ENCODE measurements at regions not wholly inside any gene's neighbourhood (a gene's known extent, or its start where the extent isn't known, plus 50 kb on each side); places are given as distances from the start of the nearest gene placed in this dataset.

- H3K4me3 ChIP-seq (replicated peaks; ENCODE audit: low read depth, low read length) = no peak overlapping the region
- no peak for DNase-seq (ENCODE audit: low read depth)
- TF ChIP-seq CTCF (IDR thresholded peaks at IDR 0.05; ENCODE audit: low read length, missing control alignments) = no peak
These were observed 140.0 kb upstream of the KLHL25 start for GRCh38 chr15:85934691-85935090.

DNA sequence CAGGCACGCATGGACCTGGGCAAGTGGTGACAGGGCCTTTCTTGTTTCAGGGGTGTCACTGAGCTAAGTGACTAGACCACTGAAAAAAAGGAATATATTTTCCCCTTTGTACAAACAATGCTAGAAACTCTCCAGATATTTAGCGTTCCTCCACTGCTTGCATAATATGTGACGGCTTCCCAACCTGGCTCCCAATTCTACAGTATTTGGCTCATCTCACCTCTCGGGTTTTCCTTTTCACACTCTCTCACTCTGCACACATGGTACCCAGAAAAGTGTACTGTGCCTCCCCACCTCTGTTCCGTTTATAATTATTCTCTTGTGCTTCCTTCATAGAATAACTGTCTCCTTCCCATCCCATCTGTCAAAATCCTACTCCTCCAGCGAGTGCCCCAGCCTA, 140.5 kb upstream of the KLHL25 start:
- DNase-seq (ENCODE audit: low read depth) = no peak
- no peak for TF ChIP-seq CTCF (IDR thresholded peaks at IDR 0.05; ENCODE audit: low read length, missing control alignments)
- no peak overlapping the region for H3K4me3 ChIP-seq (replicated peaks; ENCODE audit: low read depth, low read length)

DNA sequence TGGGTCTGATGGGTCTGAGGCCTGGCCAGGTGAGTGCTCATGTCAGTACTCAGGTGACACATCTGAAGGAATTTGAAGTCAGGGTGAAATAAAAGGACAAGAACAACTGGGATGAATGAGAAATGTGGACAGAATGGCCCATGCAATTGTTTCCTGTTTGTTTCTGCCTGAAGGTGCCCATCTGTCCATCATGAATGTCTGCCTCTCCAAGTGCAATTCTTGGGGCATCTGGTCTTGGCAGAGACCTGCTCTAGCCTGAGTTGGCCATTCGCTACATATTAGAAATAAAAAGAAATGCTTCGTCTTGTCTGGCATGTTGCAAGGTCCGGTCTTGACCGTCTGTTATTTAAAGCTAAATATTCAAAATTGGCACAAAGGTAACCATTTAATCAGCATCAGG, 142.0 kb upstream of the AGBL1 start:
- DNase-seq (ENCODE audit: low read depth) = no peak
- no peak overlapping the region for H3K4me3 ChIP-seq (replicated peaks; ENCODE audit: low read depth, low read length)
- TF ChIP-seq CTCF (IDR thresholded peaks at IDR 0.05; ENCODE audit: low read length, missing control alignments) = no peak

DNA sequence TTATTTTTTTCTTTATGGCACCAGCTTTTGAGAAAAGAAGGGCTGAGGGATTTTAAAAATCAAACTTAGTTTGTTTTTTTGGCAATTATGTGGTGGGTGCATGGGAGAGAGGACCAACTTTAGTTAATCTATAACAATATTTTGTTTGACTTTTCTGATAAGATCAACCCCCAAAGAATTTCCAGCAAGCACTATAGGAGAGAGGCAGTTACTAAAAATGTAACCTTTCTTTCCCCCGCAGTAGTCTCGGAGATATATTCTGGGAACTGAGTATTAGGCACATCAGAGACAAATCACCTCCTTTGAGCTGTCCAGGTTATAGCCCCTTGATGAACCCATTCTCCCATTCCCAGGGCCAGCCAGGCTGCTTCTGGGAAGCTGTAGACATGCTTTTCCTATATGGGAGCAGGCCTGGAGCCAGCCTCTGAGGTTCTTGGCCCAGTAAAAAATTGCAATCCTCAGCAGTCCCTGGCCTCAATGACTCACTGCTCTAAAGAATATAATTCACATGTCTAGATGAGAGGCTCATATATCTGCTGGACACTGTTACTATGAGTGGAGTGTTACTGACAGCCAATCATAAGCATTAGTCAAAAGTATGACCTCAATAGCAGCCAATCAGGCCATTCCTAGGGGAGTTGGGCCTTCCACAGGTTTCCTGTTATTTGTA, 138.3 kb upstream of the AGBL1 start:
- H3K4me3 ChIP-seq (replicated peaks; ENCODE audit: low read depth, low read length) = no peak overlapping the region
- no peak for DNase-seq (ENCODE audit: low read depth)
- TF ChIP-seq CTCF (IDR thresholded peaks at IDR 0.05; ENCODE audit: low read length, missing control alignments) = no peak

- TF ChIP-seq CTCF (IDR thresholded peaks at IDR 0.05; ENCODE audit: low read length, missing control alignments) = no peak
- no peak overlapping the region for H3K4me3 ChIP-seq (replicated peaks; ENCODE audit: low read depth, low read length)
- no peak for DNase-seq (ENCODE audit: low read depth)
These were observed 137.0 kb upstream of the AGBL1 start for GRCh38 chr15:85942632-85943031.

DNA sequence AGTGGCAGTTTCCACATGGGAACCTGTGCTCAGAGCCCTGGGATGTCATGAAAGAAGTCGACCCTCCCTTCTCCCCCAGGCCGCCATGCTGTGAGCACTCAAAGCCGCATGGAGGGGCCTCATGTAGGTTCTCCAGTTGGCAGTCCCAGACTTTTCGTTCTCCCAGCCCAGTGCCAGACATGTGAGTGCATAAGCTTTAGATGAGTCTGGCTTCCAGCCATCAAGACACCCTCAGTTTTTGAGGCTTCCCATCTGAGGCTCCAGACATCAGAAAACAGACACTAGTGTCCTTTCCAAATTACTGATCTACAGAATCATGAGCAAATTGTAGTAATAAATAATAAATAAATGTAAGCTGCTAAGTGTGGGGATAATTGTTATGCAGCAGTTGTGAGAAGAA, 136.5 kb upstream of the AGBL1 start:
- no peak for DNase-seq (ENCODE audit: low read depth)
- no peak for TF ChIP-seq CTCF (IDR thresholded peaks at IDR 0.05; ENCODE audit: low read length, missing control alignments)

GRCh38 chr15:85943791-85944190, 135.9 kb upstream of the AGBL1 start:
- TF ChIP-seq CTCF (IDR thresholded peaks at IDR 0.05; ENCODE audit: low read length, missing control alignments) = no peak
- no peak overlapping the region for H3K4me3 ChIP-seq (replicated peaks; ENCODE audit: low read depth, low read length)
- no peak for DNase-seq (ENCODE audit: low read depth)

More for the DNA sequence above, 136.5 kb upstream of the AGBL1 start:
- no peak overlapping the region for H3K4me3 ChIP-seq (replicated peaks; ENCODE audit: low read depth, low read length)

Measured in fibroblast of pulmonary artery (primary cell).